ENCODE measurements at regions not wholly inside any gene's neighbourhood (a gene's known extent, or its start where the extent isn't known, plus 50 kb on each side); places are given as distances from the start of the nearest gene placed in this dataset.
A peak's percentile ranks its signal among the peaks of the same experiment; 100 is the strongest.

GRCh38 chr3:64873400-64873799 lies 185.6 kb upstream of the ADAMTS9 start:
- no peak for TF ChIP-seq CTCF (conservative IDR thresholded peaks at IDR 0.05; ENCODE audit: low read length)
- DNase-seq (ENCODE audit: low read depth) = no peak
- no peak overlapping the region for H3K4me3 ChIP-seq (ENCODE audit: low read length)

GRCh38 chr3:64872345-64872744 lies 184.5 kb upstream of the ADAMTS9 start:
- no peak for TF ChIP-seq CTCF (conservative IDR thresholded peaks at IDR 0.05; ENCODE audit: low read length)
- DNase-seq (ENCODE audit: low read depth) = no peak

GRCh38 chr3:64871834-64872249 lies 184.0 kb upstream of the ADAMTS9 start:
- DNase-seq (ENCODE audit: low read depth) = no peak
- TF ChIP-seq CTCF (conservative IDR thresholded peaks at IDR 0.05; ENCODE audit: low read length) = no peak
- no peak overlapping the region for H3K4me3 ChIP-seq (ENCODE audit: low read length)

More at GRCh38 chr3:64872345-64872744, 184.5 kb upstream of the ADAMTS9 start:
- no peak overlapping the region for H3K4me3 ChIP-seq (ENCODE audit: low read length)

GRCh38 chr3:64870876-64871646 lies 183.3 kb upstream of the ADAMTS9 start:
- no peak overlapping the region for H3K4me3 ChIP-seq (ENCODE audit: low read length)
- 0 out of 2 replicates have a peak, but pooled peaks have one; percentile 9 for TF ChIP-seq CTCF (conservative IDR thresholded peaks at IDR 0.05; ENCODE audit: low read length)
- DNase-seq (ENCODE audit: low read depth) = no peak

GRCh38 chr3:64867224-64867623 lies 179.4 kb upstream of the ADAMTS9 start:
- TF ChIP-seq CTCF (conservative IDR thresholded peaks at IDR 0.05; ENCODE audit: low read length) = no peak
- H3K4me3 ChIP-seq (ENCODE audit: low read length) = no peak overlapping the region
- DNase-seq (ENCODE audit: low read depth) = no peak

GRCh38 chr3:64865839-64866570 lies 178.2 kb upstream of the ADAMTS9 start:
- no peak for DNase-seq (ENCODE audit: low read depth)
- no peak overlapping the region for H3K4me3 ChIP-seq (ENCODE audit: low read length)
- no peak for TF ChIP-seq CTCF (conservative IDR thresholded peaks at IDR 0.05; ENCODE audit: low read length)

Data from AG10803 (cell line).